ENCODE measurements at regions not wholly inside any gene's neighbourhood (a gene's known extent, or its start where the extent isn't known, plus 50 kb on each side); places are given as distances from the start of the nearest gene placed in this dataset.

DNA sequence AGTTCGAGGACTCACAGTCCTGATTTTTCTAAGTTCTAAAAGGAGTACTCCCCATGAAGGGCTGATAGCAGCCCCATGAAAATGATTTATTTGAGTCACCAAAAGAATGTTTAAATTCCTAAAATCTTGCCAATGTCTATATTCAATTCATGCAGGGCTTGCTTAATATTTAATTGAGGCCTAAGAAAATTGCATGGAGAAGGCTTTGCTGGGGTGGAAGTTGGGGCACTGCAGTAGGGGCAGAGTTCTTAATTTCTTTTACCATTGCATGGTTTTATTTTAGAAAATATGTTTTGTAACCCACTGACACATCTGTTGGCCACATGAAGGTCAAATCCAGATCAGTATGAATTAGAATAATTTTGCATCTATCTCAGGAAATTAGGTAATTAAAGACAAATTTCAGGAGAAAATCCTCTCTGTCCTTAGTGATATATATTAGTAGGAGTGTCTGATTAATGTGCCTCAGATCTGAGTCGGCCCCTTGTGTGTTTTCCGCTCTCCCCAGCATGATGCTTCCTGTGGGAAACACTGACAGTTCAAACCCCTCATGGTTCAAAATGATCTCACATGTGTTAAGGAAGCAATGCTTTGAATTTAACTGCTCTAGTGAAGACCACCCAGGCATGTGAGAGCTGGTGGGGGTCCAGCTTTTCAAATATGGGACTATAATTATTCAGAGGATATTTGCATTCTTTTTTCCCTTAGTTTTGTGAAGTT, 54.0 kb upstream of the EGFL6 start:
- TF ChIP-seq EP300 (IDR thresholded peaks at IDR 0.05; ENCODE audit: borderline replicate concordance in 1 of 2, low read depth in 1 of 2, low read length in 1 of 2), result no peak
- TF ChIP-seq, protein P1, sequence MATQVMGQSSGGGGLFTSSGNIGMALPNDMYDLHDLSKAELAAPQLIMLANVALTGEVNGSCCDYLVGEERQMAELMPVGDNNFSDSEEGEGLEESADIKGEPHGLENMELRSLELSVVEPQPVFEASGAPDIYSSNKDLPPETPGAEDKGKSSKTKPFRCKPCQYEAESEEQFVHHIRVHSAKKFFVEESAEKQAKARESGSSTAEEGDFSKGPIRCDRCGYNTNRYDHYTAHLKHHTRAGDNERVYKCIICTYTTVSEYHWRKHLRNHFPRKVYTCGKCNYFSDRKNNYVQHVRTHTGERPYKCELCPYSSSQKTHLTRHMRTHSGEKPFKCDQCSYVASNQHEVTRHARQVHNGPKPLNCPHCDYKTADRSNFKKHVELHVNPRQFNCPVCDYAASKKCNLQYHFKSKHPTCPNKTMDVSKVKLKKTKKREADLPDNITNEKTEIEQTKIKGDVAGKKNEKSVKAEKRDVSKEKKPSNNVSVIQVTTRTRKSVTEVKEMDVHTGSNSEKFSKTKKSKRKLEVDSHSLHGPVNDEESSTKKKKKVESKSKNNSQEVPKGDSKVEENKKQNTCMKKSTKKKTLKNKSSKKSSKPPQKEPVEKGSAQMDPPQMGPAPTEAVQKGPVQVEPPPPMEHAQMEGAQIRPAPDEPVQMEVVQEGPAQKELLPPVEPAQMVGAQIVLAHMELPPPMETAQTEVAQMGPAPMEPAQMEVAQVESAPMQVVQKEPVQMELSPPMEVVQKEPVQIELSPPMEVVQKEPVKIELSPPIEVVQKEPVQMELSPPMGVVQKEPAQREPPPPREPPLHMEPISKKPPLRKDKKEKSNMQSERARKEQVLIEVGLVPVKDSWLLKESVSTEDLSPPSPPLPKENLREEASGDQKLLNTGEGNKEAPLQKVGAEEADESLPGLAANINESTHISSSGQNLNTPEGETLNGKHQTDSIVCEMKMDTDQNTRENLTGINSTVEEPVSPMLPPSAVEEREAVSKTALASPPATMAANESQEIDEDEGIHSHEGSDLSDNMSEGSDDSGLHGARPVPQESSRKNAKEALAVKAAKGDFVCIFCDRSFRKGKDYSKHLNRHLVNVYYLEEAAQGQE (IDR thresholded peaks at IDR 0.05; ENCODE audit: low read depth, low read length), result no peak
- no peak for TF ChIP-seq POLR2AphosphoS5 (IDR thresholded peaks at IDR 0.05; ENCODE audit: low read depth, low read length)
- TF ChIP-seq FOXM1 (IDR thresholded peaks at IDR 0.05; ENCODE audit: low read depth), result no peak
- TF ChIP-seq, protein P2, sequence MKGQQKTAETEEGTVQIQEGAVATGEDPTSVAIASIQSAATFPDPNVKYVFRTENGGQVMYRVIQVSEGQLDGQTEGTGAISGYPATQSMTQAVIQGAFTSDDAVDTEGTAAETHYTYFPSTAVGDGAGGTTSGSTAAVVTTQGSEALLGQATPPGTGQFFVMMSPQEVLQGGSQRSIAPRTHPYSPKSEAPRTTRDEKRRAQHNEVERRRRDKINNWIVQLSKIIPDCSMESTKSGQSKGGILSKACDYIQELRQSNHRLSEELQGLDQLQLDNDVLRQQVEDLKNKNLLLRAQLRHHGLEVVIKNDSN (IDR thresholded peaks at IDR 0.05; ENCODE audit: borderline replicate concordance, low read depth), result no peak
- TF ChIP-seq EZH2phosphoT487 (IDR thresholded peaks at IDR 0.05; ENCODE audit: borderline replicate concordance, low read depth), result no peak
- TF ChIP-seq, protein P3, sequence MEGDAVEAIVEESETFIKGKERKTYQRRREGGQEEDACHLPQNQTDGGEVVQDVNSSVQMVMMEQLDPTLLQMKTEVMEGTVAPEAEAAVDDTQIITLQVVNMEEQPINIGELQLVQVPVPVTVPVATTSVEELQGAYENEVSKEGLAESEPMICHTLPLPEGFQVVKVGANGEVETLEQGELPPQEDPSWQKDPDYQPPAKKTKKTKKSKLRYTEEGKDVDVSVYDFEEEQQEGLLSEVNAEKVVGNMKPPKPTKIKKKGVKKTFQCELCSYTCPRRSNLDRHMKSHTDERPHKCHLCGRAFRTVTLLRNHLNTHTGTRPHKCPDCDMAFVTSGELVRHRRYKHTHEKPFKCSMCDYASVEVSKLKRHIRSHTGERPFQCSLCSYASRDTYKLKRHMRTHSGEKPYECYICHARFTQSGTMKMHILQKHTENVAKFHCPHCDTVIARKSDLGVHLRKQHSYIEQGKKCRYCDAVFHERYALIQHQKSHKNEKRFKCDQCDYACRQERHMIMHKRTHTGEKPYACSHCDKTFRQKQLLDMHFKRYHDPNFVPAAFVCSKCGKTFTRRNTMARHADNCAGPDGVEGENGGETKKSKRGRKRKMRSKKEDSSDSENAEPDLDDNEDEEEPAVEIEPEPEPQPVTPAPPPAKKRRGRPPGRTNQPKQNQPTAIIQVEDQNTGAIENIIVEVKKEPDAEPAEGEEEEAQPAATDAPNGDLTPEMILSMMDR (IDR thresholded peaks at IDR 0.05), result no peak
